GM18520 (cell line): ENCODE measurements at regions not wholly inside any gene's neighbourhood (a gene's known extent, or its start where the extent isn't known, plus 50 kb on each side); places are given as distances from the start of the nearest gene placed in this dataset.
"Not testable (repeated sequence)": the region's sequence is repeated elsewhere in the genome, so short reads cannot be mapped to it uniquely, and the experiment has no call there.

Source experiments
- ATAC-seq: cut with Tn5 transposase; IDR thresholded peaks from one replicate; pipeline ENCODE4 v1.9.1; 2021; ENCODE audit not compliant: unreplicated experiment

DNA sequence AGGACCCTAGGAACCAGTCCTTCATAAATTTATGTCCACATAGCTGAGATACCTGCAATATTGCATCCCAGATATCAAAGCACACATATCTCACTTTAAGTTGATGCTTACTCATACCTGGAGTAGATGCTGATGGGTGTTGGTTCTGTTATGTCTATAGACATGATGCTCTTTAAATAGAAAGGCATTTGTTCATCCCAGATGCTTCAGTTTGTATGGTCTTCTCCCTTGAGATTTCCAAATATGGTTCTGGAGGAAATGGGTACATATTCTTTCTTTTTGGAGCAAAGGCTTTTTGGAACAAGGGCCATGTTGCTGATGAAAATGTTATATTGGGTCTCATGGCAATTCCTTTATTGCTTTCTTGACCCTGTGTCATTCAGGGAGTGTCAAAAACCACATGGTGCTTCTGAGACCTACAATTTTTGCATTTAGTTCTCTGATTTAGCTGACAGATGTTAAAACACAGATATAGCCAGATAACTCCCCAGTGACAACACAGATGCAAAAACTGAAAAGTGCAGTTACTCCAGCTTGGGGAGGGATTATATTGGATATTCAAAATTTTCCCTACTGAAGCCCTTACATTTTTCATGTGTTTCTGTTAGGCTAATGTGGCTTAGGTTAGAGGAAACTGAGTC lies 211.4 kb downstream of the KCNRG start:
- peak; percentile 50 for ATAC-seq

DNA sequence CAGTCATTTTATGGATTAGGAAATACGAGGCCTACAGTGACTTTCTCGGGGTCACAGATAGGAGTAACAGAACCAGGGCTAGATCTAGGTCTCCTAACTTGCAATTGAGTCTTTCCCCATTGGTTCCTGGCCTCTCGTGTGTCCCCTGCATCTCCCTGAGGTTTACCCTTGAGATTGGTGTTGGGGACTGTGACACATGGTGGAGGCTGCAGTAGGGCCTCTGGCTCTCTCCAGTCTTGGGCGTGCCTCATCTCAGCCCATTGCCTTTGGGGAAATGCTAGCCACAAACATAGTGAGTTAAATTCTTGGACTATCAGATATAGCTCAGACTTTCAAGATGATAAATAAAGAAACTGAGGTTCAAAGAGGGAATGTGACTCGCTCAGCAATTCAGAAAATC lies 212.1 kb downstream of the KCNRG start:
- ATAC-seq, result no peak

DNA sequence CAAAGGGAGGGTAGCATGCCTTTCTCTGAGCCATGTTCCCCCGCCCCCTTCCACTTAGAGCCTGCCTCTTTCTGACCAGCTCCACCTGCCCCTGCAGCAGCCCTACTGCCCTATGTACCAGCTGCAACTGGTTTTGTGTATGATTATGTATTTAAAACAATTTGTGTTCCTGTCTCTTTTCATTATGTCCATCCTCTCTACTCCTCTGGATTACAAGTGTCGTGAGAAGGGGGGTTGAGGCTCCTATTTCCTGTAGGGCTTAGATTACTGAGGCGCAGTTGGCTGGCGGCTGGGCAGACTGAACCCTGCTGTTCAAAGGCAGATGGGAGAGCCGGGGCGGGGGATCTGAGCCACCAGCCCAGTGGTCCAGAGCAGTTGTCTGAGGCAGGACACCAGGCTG lies 213.3 kb downstream of the KCNRG start:
- ATAC-seq, result no peak

DNA sequence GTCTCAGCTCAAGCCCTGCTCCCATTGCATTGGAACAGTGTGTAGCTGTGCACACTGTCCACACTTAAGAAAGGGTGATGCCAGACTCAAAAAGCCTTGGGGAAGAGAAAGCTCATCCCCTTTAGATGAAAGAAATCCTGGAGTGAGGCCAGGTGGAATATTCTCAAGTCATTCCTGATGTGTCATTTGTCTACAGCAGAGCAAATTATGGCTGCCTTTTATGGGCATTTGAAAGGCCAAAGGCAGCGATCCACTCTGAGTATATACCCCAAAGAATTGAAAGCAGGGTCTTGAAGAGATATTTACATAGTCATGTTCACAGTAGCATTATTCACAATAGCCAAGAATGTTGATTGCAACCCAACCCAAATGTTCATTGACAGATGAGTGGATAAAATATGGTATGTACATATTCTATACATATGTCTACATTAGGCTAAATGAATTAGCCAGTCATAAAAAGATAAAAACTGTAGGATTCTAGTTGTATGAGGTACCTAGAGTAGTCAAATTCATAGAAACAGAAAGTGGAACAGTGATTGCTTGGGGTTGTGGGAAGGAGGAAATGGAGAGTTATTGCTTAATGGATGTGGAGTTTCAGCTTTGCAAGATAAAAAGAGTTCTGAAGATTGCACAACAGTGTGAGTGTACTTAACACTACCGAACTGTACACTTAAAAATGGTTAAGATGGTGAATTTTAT lies 214.9 kb downstream of the KCNRG start:
- ATAC-seq, result no peak

DNA sequence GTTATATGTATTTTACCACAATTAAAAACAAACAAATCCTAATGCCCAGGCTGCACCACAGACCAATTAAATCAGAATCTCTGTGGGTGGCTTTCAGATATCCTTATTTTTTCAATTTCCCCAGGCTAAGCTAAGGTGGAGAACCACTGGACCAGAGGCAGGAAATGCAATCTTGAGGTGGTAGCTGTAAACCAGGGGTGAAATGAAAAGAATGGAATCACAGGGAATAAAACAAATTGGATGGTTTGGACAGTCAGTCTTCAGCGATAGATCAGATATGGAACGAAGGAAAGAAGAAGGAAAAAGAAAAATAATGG lies 215.4 kb downstream of the KCNRG start:
- no peak for ATAC-seq

DNA sequence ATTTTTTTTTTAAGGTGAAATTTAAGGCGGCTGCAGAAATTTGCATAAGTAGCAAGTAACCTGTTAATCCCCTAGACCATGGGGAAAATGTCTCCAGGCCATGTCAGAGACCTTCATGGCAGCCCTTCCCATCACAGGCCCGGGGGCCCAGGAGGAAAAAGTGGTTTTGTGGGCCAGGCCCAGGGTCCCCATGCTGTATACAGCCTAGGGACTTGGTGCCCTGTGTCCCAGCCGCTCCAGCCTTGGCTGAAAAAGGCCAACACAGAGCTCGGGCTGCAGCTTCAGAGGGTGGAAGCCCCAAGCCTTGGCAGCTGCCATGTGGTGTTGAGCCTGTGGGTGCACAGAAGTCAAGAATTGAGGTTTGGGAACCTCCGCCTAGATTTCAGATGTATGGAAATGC lies 218.3 kb downstream of the KCNRG start:
- ATAC-seq, result not testable (repeated sequence)

DNA sequence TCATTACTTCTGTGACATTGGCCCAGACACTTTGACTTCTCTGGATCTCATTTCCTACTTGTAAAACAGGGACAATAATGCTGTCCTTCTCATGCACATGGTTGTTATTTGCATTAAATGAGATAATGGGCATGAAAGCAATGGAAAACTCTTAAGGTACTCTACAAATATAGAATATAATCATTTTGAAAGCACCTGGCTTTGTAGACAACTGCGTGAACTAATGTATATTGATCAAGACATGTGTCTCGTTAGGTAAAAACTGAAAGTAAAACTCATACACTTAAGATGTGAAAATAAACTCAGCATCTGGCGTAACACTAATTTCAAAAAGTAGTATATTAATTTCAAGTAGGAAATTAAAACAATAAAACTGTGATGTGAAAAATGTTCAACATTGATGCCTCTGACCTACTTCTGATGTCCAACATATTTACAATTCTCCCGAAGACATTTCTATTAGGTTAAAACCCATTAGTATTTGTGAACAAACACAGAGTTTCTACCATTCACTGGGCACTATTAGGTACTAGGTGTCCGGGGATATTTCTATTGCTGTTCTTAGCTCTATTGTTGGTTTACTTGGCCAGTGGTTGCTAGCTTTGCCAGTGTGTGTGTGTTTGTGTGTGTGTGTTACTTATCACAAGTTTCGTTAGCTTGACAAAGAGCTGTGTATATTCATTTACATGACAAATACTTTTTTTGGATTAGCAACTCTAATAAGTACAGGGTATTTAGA lies 220.5 kb downstream of the KCNRG start:
- ATAC-seq, result no peak

DNA sequence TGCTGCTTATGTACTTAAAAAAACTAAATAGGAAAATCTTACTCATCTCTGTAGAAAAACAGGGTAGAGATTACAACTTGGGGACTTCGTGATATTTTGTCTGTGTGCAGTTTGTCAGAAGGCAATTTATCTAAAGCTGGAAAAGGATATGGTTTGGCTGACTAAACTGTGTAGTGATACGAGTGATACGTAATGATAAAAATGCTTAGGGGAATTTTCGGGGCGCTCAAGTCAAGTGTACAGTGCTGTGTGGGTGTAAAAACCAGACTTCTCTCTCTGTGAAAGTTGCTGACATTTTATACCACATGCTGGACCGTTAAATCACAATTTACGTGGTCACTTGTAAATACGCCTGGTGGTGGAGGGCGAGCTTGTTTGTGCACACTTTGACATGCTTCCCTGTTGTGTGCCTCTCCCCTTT lies 221.7 kb downstream of the KCNRG start:
- ATAC-seq, result peak; percentile 95

DNA sequence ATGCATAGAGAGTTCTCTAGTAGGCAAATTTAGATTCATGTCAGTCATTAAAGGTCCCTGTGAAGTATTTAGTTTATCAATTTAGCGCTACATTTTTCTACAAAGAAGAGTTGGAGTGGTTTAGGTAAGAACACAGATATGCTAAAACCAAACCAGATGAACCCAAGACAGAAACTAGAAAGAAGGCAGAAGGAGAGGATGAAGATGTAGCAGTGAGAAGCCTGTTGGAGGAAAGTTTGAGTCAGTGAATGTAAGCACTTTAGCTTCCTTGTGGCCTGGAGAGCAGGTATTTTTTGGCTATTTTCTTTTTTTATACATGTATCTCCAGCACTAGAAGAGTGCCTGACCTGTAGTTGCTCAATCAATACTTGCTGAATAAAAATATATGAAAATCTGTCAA lies 223.7 kb downstream of the KCNRG start:
- no peak for ATAC-seq

DNA sequence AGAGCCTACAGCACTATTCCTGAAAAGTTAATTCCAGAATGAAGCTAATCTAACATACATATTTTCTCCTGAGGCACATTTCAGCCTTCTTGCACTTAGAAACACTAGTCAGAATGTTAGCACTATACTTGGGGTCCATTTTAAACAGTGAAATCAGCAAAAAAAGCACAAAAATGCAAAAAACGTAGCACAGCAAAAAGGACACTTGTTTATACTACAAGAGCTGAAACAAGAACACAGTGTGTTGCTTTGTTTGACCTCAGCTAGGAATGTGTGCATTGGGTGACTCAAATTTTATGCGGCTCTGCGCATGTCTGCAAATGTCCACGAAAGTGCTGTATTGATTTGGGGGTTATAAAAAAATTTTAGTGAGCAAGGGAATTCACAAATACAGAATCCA lies 226.2 kb downstream of the KCNRG start:
- ATAC-seq, result no peak

DNA sequence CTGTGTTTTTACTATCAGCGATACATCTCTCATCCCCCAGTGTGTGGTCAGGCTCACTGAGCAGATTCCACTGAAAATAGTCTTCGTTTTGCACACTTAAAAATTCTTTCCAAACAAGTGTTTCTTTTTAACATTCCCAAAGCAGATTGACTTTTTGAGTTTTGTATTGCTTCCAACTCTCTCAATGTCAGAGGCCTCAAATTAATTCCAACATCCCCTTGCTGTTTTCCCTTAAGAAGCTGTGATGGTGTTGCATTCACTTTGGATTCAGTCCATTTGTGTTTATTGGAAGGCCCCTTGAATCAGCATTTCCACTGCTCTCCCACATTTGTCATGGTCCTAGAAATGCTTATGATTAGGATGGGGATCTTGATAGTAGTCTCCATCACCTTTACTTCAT lies 228.7 kb downstream of the KCNRG start:
- no peak for ATAC-seq

DNA sequence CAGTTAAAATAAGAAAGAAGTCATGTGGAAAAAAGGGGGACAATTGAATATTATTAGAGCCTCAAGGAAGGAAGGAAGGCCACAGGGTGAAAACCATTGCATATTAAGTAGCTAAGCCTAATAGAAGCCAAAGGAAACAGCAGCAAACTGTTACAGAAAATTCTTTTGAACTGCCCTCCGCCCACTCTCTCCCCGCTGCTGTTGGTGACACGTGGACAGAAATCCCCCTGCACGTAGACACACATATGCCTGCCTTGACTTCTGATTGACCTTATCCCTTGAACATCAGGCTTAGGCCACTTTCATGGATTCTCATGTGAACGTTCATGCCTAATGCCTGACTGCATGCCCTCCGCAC lies 229.1 kb downstream of the KCNRG start:
- ATAC-seq, result no peak

DNA sequence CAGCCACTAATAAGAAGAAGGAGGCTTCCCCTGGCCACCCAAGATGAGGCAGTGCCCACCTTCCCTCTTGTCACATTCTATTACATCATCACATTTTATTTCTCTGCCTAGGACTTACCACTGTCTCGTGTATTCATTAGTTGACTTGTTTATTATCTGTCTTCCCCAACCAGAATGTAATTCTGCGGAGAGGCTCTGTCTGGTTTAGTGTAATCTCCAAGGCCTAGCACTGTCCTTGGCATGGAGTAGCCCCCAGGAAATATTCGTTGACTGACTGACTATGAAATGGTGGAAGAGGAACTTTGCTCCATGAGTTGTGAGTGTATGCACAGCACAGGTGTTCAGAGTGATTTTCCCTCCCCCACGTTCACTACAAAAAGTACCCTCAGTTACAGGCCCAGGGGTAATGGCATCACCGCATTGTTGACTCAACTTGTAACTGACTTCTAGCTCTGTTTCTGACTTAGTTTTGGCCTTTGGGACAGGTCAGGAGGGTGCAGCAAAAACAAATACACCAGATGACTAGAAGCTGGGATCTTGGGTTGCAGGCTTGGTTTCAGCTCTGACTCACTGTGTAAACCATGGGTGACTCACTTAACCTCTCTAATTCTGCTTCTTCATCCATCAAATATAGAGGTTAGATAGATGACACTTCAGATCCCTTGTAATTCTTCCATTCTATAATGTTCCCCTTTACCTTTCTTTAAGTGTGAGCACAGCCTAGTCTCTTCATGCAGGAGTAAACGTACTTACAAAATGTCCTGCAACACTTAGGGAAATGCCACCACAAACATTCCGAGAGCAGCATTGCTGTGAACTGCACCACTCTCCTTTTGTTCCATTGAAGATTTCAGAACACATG lies 229.7 kb downstream of the KCNRG start:
- ATAC-seq, result peak; percentile 95

DNA sequence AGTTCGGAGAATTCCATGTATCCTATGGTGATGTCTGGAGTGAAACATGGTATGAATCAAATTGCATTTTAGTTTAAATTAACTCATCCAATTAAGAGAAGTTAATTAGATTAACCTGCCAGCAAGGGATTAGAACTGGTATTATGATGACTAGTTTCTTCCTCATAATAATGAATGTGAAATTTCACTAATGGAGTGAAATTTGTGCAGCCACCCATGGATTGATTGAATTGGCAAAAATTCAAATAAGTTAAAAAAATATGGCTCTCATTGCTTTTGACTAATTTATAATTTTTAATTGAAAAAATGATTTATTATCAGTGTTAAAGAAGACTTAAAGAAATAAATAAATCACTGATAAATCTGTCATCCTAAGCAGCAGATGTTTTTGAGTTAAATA lies 232.0 kb downstream of the KCNRG start:
- ATAC-seq, result no peak

DNA sequence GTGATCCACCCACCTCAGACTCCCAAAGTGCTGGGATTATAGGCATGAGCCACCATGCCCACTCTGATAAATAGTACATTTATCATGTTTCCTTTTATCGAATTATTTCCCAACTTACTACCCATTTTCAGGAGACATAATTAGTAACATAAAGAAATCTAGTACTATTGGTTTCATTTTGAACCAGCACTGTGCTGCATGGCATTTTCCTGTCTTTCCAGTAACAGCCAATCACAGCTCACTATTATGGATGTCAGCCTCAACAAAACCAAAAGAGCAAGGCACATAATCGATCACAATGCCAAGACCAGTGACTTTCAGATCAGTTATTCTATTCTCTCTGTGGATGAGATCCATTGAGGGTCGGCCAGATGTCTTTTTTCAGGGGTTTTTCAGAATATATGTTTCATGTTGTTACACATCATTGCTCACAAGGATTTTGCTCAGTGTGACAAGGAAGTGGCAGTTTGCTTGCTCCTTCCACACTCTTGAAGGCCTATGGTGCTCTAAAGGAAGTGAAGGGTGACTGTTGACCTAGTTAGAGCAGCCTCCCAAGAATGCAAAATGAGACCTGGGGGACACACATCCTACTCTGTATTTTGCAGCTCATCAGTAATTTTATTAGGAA lies 233.4 kb downstream of the KCNRG start:
- ATAC-seq, result no peak

DNA sequence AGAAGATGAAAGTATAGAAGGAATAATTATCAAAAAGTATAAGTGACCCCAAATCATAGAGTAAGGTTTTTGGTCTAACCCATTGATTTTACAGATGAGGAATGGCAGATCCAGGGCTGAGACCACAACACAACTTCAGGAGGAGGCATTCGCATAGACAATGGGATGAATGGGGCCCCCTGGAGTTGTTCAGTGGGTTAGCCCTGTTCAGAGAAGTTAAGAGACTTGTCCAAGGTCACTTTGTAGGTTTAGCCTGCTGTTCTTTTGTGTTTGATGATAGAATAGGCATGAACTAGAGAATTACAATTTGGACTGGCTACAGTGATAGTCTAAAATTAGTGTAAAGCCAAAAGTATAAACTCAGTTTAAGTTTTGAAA lies 233.9 kb downstream of the KCNRG start:
- no peak for ATAC-seq

DNA sequence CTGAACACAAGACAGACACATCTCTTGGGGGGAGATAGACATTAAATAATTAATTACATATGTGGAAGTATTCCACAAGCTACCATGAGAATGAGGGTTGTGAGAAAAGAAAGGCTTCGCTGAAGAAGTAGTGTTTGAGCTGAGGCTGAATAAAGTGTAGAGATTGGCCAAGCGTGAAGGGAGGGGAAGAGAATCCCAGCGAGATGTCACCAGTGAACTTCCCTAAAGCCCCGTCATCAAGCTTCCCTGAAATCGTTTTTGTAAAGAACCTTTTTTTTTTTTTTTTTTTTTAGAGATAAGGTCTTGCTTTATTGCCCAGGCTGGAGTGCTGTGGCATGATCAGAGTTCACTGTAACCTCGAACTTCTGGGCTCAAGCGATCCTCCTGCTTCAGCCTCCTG lies 235.2 kb downstream of the KCNRG start:
- ATAC-seq, result no peak

DNA sequence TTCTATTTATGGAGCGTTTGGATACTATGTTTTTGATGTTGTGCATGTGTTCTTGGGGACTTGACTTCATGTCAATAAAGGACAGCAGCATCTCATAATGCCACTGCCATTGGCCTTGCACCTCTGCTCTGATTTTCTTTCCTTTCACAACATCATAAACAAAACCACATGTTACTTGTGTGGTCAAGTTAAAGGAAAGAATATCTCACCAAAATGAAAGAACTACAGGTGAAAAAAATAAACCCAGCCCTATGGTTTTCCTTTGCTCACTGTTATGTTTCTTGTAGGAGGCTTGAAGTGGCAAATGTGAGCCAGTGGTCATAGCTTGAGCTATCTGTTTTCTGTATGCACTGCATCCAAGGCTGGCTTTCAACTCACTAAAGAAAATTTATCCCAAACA lies 240.4 kb downstream of the KCNRG start:
- ATAC-seq, result peak; percentile 75

DNA sequence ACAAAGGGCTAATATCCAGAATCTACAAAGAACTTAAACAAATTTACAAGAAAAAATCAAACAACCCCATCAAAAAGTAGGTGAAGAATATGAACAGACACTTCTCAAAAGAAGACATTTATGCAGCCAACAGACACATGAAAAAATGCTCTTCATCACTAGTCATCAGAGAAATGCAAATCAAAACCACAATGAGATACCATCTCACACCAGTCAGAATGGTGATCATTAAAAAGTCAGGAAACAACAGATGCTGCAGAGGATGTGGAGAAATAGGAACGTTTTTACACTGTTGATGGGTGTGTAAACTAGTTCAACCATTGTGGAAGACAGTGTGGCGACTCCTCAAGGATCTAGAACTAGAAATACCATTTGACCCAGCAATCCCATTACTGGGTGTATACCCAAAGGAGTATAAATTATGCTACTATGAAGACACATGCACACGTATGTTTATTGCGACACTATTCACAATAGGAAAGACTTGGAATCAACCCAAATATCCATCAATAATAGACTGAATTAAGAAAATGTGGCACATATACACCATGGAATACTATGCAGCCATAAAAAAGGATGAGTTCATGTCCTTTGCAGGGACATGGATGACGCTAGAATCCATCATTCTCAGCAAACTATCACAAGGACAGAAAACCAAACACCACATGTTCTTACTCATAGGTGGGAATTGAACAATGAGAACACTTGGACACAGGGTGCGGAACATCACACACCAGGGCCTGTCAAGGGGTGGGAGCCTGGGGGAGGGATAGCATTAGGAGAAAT lies 241.5 kb downstream of the KCNRG start:
- ATAC-seq, result not testable (repeated sequence)

DNA sequence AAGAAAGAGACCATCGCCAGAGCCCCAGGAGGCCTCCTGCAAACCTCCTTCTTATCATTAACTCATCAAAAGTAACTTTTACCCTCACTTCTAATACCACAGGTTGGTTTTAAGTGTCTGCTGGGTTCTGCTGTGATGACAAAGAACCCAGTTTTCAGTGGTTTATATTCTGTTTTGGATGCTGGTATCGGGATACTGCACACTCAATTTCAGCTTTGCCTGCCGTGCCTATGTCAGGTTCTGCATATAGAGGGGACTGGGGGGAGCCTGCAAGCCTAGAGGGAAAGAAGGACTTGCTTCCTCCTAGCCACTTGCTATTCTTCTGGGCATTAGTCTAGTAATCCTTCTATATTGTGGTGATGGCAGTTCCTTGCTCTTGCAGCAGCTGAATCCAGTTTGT lies 242.4 kb downstream of the KCNRG start:
- ATAC-seq, result no peak
